ENCODE measurements at regions not wholly inside any gene's neighbourhood (a gene's known extent, or its start where the extent isn't known, plus 50 kb on each side); places are given as distances from the start of the nearest gene placed in this dataset.

GRCh38 chr4:165682611-165683010, 190.4 kb upstream of the TLL1 start:
- TF ChIP-seq CTCF (IDR thresholded peaks at IDR 0.05) (no peak), EZH2phosphoT487 (IDR thresholded peaks at IDR 0.05) (no peak)
